SIG-M5 (cell line): ENCODE measurements at regions not wholly inside any gene's neighbourhood (a gene's known extent, or its start where the extent isn't known, plus 50 kb on each side); places are given as distances from the start of the nearest gene placed in this dataset.

Experiments
- DNase-seq: peaks from one replicate; lab custom pipeline; 2025; lab: John Stamatoyannopoulos, UW

DNA sequence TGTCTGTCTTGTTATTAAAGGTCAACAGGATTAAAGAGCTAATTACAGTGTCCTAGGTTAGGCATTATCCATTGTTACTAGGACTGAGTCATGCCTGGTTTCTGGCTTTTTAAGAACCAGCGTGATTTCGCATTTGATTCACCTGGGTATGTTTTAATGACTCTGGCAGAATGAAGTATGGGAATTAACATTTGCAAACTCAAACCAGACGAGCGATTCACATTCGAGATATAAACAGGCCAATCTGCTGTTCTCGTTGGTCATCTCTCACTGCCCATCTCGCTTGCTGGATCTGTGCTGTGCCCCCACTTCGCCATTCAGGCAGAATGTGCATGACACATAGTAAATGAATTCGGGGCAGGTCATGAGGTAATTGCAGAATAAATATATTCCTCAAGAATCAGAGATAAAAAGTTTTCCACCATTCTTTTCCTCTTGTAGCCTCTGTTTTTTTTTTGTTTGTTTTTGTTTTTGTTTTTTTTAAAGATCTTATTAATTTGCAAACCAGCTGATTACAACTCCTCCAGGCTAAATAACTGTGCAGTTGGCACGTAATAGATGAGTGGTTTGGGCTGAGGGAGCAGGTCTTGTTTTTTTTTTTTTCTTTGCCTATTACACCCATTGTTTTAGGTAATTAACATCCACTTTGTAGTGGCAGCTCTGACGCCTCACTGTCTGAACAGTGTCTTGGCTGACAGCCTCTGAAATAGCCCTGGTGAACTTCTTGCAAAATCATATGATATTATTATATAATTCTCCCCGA, 313.5 kb upstream of the MSX2 start:
- no peak for DNase-seq

- no peak for DNase-seq
These were observed 312.9 kb upstream of the MSX2 start for GRCh38 chr5:174411479-174411819.

DNA sequence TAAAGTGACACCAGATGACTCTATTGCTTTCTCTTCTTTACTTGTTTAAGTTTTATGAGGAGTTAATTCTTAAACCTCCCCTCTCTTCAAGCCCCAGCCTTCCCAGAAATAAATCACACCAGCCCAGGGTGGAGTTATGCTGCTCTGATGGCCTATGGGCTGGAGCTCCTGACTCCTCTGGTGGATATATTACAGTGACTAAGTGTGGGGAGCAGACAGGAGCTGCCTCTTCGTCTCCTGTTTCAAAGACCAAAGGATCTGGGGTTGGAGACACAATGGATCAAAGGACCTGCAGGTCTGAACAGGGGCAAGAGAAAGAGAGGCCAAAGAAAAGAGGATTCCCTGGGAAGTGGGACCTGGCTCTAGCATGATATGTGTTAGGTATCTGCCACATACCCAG, 312.0 kb upstream of the MSX2 start:
- no peak for DNase-seq

DNA sequence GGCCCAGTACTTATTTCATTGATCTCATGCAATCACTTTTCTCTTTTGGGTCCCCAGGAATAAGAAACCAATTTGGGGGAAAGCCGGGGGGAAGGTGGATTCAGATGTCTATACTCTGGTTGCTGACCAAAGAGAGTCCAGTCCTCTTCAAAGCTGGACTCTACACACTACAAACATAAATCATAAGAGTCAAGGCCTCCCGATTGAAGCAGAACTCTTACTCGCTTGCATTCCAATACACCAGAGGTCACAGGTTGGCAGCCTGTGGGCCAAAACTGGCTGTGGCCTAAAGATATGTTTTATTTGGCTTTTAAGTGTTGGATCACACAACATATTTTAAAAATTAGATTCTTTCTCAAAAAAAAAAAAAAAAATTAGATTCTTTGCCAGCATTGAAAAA, 311.4 kb upstream of the MSX2 start:
- no peak for DNase-seq

GRCh38 chr5:174413567-174414314, 310.6 kb upstream of the MSX2 start:
- DNase-seq: no peak

GRCh38 chr5:174414315-174414710, 310.1 kb upstream of the MSX2 start:
- DNase-seq: no peak

DNA sequence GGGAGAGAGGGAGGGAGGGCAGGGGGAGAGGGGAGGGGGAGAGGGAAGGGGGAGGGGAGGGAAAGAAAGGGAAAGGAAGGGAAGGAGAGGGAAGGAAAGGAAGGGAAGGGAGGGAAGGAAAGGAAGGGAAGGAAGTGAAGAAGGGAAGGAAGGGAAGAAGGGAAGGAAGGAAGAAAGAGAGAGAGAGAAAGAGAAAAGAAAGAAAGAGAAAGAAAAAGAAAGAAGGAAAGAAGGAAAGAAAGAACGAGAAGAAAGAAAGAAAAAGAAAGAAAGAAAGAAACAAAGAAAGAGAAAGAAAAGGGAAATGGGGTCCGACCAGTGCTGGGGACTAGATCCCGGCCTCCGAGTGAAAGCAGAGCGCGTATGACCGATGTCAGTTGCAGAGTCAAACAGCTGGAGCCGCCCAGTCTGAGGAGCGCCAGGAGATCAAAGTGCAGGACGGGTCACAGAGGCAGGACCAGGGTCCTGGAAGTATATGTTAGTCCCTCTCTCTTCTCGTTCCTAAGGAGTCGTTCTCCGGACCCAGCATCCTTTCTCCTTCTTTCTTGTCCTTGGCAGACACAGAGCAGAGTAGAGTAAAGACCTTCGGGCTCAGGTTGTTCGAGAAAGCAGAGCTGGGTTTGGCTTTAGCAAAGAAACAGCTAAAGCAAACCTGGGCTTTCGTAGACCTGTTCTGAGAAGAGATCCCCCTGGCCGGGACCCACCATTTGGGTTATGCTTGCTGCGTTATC, 305.4 kb upstream of the MSX2 start:
- no peak for DNase-seq

GRCh38 chr5:174419540-174420132, 304.7 kb upstream of the MSX2 start:
- DNase-seq: no peak

- no peak for DNase-seq
These were observed 303.6 kb upstream of the MSX2 start for GRCh38 chr5:174420651-174421407.

DNA sequence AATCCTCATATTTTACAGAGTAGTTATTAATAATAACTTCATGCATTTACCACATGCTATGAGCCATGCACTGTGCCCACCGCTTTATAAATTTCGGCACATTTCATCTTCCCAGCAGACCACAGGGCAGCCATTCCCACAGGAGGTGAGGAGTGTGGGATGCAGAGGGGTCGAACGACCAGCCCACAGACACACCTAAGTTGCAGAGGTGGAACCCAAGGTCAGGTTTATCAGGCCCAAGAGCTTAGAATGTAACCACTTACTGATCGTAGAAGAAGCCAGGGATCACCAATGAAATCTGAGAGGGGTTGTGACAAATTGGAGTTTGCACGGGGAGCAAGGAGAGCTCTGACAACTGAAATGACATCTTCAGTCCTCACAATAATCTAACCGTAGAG, 303.0 kb upstream of the MSX2 start:
- DNase-seq: no peak

DNA sequence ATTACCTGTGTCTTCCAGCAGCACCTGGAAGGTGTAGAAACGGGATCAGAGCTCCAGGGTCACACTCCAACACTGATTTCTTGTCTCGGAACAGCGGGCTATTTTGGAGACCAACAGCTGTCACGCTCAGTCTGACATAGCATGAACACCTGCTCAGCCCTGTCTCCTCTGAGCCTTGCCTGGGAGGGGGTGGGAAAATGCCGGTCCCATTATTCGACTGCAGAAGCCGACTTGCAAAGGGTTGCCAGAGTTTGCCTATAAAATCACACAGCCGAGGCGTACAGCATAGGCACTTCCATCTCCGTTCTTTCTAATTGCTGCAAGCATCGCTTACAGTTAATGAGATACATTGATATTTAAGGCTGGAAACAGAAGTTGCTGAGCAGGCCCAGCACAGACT, 300.8 kb upstream of the MSX2 start:
- no peak for DNase-seq

DNA sequence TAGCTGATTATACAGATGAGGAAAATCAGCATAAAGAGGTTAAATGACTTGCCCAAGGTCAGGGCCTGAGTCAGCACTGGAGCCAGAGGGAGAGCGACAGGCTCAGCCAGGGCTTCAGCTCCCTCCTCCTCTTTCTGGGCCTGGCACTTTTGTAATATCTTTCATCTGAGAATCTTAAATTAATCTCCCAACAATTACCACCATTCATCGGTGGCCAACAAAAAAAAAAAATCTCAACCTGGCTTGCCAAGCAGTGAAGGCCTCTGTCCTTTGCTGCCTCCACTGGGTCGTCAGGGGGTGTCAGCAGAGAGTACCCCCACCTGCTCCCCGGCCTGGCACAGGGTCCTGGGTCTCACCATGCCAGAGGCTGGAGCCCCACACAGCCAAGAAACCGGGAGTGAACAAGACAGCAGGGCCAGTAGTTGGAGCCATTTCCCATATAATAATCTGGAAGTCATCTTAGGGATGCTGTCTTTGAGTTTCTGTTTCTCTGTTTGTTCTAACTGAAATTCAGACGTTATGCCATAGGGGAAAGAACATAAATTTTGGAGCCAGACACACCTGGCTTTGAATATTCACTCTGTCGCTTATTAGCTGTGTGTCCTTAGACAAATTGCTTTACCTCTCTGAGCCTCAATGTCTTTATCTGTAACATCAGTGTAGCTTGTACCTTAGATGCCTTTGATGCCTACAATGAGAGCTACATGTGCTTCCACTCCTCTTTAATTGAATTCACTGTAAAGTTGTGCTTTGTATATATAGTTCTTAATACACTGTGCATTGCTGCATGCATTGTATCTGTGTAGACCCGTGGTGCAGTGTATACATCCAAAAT, 299.9 kb upstream of the MSX2 start:
- DNase-seq: no peak

GRCh38 chr5:174425271-174425963, 299.0 kb upstream of the MSX2 start:
- DNase-seq: no peak

DNA sequence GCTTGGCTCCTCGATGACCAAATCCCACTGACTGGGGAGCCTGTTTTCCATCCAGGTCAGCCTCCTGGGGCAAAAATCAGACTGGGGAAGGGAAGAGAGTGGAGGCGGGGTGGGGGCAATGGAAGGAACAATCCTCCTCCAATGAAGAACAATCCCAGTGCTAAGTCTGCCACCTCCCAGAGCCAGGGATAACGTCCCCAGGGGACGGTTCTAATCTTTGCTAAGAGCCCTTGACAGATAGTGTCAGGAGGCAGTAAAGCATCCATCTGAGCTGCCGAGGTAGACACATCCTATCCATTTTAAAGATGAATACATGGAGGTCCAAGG, 298.5 kb upstream of the MSX2 start:
- no peak for DNase-seq

DNA sequence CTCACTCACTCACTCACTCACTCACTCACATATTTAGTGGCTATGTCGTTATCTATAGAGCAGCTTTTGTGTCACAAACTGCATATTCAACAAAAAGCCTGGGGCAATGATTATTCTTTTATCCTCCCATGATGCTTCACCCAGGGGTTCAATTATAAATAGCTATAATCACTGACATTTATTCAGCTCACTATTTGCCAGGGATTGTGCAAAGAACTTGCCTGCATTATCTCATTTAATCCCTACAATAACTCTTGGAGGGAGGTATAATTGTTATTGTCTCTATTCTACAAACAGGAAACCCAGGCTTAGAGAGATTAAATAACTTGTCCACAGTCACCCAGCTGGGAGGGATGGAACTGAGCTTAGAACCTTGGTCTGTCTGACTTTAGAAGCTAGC, 298.0 kb upstream of the MSX2 start:
- DNase-seq: no peak

DNA sequence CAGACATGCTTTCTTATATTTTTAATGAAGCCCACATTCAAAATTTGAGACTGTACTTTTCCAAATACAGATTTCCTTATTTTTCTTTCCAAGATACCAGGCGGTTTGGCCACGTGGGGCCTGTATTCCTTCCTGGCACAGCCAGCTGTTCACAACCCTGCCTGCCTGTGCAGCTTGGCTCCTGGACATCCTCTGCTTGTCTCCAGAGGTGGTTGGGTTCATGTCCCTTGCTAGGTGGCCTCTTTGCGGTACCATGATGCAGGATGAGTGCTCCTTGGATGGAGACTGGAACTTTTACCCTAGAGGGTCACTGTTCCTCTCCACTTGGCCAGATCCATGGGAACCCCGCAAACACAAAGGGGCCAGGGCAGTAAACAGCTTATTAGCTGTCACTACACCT, 297.5 kb upstream of the MSX2 start:
- no peak for DNase-seq

GRCh38 chr5:174427304-174427703, 297.1 kb upstream of the MSX2 start:
- DNase-seq: no peak

DNA sequence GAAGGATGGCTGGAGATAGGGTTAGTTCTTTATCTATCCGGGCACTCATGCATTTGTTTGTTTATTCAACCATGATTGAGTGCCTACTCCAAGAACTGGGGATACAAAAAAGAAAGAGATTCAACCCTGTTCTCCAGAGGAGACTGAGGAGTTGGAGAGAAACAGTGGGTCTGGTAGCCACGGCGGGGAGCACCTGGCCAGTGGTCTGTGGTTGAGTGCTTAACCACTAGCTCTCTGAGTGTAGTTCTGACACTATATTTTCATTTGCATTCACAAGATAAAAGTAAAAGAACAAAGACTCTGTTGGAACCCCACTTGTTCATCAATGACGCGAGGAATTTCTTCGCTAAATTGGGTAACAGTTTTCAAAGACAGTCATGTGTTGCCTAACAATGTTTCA, 295.5 kb upstream of the MSX2 start:
- DNase-seq: no peak

DNA sequence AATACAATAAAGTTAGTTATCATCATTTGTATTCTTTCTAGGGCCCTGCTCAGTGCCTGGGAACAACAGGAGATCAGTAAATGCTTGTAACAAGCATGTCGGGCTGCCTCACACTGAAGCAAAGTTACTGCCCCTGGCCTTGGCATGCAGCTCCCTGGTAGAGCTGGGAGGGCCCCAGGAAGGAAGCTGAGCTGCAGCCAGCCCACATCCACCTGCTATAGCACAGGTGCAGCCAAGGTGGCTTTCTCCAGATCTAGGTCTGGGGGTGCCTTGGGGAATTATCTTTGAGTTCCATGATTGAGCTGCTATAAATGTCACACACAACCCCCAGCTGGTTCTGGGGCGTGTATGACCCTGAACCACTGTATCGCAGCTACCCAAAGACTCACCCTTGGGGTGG, 293.4 kb upstream of the MSX2 start:
- no peak for DNase-seq

GRCh38 chr5:174431504-174431903, 292.9 kb upstream of the MSX2 start:
- DNase-seq: no peak

DNA sequence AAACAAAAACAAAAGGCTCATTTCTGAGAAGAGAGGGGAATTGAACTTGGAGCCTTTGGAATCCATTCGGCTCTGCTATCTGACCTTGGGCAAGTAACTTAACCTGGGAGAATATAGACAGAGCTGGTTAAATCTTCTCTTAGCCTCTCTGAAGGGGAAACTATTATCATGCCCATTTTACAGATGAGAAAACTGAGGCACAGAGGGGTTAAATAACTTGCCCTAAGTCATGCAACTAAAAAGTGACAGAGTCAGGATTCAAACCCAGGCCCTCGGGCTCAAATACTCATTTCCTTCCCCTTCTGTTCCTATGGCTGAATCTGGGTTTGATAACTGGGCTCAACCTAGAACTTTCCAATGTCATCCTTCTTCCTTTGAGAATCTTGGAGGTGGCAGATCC, 291.3 kb upstream of the MSX2 start:
- DNase-seq: no peak
